GM04503 (cell line): ENCODE measurements at regions not wholly inside any gene's neighbourhood (a gene's known extent, or its start where the extent isn't known, plus 50 kb on each side); places are given as distances from the start of the nearest gene placed in this dataset.
A peak's percentile ranks its signal among the peaks of the same experiment; 100 is the strongest.

Source experiments
- DNase-seq: peaks from one replicate; pipeline ENCODE4 v3.0.0-alpha.2; 2012; ENCODE audit warnings: low read depth

DNA sequence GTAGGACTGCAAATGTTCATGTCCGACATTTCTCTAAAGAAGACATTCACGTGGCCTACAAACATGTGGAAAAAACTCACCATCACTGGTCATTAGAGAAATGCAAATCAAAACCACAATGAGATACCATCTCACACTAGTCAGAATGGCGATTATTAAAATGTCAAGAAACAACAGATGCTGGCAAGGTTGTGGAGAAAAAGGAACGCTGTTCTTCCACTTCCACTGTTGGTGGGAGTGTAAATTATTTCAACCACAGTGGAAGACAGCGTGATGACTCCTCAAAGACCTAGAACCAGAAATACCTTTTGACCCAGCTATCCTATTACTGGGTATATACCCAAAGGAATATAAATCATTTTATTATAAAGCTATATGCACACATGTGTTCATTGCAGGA, 253.9 kb upstream of the UBASH3B start:
- DNase-seq: peak; percentile 1

DNA sequence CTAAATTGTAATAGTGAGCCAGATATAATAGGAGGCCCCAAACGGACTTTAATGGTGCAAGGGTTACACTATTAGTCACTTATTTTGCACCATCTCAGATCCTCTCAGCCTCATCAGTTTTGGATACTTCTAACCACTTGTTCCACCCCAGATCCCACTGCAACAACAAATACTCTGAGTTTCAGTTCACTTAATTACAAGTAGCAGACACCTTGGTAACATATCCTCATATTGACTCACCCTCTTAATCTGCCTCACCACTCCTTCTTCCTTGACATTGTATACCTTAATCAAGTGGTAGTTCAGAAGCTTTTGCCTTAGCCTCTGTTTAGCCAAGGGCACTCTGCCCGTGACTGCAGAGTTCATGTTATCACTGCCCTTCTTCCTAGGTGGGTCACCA, 256.1 kb upstream of the UBASH3B start:
- no peak for DNase-seq

DNA sequence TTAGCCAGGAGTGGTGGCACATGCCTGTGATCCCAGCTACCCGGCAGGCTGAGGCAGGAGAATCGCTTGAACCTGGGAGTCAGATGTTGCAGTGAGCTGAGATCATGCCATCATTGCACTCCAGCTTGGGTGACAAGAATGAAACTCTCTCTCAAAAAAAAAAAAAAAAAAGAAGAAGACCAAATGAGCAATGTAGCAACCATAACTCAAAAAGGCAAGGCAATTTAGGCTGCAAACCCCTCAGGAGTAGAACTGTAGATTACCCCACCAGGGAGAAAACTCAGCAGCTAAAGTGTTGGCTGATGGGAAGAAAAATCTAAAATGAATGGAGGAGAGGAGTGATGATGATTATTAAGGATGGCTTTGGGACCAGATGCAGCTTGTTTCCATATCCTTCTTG, 256.7 kb upstream of the UBASH3B start:
- DNase-seq: no peak

DNA sequence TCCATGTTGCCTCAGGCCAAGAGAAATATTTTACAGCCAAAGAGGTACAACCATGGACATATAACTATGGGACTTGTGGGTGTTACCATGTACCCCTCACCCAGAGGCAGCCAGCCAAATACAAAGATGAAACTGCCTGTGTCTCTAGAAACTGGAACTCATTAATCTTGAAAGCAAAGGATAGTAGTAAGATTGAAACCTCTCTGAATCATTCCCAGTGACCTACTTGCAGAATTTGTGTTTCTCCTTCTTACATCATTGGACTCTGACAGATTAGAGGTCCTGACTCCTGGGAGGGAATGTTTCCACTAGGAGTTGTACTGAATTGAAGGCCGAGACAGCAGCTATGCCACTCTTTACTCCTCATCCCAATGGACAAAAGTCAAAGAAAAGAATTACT, 257.4 kb upstream of the UBASH3B start:
- DNase-seq: no peak

DNA sequence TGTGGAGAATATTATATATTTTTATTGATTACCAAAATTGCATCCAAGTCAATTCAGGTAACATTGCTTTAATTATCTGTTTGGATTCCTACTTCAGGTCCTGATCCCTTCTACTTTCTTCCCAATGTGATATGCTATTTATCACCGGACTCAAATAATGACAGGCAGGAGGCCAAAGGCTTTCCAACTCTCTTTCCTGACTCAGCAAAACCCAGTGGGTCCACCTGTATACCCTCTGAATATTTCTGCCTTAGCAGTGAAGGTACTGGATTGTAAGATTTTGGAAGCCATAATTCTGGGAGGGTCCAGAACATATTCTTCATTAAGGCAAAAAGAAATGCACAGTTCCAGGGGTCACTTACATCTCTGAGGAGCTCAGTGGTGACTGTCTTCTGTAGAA, 260.2 kb upstream of the UBASH3B start:
- no peak for DNase-seq

DNA sequence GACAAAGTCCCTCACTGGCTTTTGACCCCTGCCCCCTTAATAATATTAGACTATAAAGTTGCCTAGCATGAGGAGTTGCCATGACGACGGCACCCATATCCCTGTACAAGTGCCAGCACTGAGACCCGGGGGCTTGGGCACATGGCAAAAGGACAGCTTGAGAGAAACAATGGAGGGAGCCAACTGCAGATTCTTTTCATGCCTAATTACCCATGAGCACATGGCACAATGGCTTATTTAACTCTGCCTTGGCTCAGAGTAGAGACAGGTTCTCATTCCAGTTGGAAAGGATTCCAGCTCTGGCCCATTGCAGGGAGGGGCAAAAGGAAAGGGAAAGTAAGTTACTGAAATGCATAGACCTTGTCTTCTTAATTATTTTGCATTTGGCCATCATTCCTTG, 261.2 kb upstream of the UBASH3B start:
- no peak for DNase-seq

DNA sequence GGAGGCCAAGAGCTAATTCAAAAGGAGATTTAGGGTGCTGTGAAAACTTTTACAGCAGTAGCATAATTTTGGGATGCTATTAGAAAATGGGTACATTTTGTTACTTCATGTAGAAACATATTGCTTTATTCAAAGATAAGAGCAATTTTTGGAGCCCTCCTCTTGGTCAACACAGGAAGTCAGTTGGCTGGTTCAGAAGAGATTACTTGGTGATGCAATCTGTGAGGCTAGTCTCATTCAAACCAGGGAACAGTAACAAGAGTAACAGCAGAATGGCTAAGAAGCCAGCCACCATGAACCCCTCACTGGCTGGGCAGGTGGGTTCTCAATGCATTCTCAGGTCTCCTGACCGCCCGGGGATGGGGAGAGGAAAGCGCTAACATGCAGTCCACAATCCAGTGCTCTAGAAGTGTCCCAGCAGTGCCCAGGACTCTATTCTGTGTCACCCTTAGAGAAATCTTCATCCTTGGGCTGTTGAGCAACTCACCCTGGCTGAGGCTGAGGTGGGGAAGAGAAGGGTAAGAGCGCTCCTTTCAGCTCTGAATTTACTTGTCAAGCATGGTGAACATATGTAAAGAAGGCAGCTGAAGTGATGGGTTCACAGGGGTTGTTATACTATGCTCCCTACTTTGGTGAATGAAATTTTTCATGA, 262.2 kb upstream of the UBASH3B start:
- DNase-seq: no peak

DNA sequence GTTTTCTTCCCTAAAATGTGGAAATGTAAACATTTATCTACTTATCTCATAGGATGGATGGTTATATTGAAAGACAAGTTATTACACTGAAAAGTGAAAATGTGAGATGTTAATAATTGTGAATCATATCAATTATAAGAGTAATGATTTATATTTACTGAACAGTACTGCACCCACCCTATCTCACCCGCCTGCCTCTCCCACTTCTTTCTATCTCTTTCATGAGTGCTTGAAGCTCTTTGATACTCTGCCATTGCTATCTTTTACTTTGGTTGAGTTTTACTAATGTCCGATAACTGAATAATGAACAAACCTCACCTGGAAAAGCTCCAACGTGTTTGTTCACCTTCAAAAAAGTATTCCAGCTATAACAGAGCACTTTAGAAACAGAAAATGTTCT, 263.0 kb upstream of the UBASH3B start:
- no peak for DNase-seq

DNA sequence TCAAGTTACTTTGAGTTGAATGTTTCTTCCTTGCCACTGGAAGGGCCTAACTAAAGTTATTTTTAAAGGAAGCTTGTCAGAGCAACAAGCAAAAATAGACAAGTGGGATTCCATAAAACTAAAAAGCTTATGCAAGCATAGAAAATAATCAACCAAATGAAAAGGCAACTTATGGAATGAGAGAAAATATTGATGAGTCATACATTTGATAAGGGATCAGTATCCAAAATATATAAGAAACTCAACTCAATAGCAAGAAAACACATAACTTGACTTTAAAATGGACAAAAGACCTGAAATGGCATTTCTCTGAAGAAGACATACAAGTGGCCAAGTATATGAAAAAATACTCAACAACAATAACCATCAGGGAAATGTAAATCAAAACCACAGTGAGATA, 264.5 kb upstream of the UBASH3B start:
- DNase-seq: no peak

DNA sequence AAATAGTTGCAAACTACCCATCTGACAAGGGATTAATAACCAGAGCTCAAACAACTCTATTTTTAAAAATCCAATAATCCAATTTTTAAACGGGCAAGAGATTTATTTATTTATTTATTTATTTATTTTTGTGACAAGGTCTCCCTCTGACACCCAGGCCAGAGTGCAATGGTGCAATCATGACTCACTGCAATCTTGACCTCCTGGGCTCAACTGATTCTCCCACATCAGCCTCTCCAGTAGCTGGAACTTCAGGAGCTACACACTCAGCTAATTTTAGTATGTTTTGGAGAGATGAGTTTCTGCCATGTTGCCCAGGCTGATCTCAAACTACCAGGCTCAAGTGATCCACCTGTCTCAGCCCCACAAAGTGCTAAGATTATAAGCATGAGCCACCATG, 267.2 kb upstream of the BLID start:
- DNase-seq: no peak

DNA sequence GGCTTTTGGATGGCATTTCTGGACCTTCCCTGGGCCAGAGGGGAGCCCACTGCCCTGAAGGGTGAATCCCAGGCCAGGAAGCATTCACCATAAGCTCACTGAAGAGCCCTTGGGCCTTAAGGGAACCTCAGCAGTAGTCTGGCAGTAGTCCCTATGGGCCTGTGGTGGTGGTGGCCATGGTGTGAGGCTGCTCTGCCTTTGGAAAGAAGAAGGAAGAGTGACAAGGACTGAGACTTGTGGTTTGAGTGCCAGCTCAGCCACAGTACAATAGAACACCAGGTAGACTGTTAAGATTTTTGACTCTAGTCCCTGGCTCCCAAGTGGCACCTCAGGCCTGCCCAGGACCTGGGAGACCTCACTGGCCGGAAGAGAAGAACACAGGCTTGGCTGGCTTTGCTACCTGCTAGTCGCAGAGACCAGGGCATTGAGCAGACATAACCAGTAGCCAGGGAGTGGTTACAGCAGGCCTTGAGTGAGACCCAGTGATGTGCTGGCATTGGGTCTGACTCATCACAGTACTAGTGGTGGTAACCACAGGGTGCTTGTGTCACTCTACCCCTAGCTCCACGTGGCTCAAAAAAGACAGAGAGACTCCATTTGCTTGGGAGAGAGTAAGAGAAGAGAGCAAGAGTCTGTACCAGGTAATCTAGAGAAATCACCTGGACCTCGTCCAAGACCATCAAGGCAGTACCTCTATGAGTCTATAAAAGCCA, 259.8 kb upstream of the BLID start:
- no peak for DNase-seq

DNA sequence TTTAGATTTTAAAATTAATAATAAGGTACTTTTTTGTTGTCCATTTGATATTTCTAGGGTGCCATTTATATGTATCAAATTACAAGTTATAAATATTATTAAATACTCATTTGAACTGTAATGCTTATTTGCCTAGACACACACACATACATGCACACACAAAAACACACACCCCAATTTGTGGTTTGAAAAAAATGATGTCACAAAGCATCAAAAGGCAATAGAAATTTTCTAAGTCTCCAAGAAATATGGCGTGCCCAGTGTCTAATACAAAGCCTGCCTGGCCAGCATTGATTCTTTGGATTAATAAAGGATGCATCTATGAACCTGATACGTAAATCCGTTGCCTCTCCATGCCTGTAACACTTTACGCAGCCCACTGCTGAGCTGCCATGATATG, 252.8 kb upstream of the BLID start:
- no peak for DNase-seq

DNA sequence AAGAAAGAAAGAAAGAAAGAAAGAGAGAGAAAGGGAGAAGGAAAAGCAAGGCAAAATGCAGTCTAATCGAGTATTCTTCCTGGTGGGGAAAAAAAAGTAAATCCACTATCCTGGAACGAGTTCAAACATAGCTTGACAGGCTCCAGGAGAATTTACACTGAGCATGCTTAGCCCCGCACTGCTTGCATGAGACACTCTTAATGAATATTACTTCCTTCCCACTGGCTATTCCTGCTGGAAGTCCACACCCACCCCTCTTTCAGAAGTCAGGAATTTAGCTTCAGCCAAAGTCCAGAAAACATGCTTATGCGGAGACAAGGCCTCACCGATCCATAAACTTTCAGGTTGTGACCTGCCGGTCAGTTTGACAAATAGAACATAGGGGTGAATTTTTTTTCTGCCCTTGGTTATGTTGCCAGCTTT, 251.8 kb upstream of the BLID start:
- peak; percentile 11 for DNase-seq

DNA sequence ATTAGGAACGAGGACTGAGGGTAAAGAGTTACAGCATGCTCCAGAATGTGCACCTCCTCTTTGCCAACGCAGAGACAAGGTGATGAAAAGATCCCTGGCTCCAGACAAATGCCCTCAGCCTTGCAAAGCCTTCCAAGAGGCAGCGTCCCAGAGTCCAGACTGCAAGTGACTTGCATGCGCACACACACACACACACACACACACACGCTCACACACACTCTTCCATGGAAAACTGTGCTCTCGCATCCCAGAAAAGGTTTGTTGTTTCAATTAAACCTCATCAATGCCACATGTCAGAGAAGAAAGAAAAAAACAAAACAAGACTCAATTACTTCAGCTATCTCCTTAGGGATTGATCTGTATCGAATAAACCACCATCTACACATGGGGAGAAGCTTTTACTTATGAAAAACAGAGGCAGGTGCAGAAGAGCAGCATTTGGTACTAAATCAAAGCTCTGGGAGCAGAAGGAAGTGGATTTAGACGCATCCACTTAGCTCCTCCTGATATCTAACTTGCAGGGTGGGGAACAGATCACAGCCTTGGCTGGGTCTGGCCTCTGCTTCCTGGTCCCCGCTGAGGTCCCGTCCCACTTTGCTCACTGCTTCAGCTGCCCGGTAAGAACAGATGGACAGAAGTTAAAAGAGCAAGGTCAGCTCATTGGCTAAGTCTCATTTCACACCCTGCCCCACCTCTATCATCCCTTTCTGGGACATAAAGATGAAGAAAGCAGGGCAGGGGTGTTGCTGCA, 249.8 kb upstream of the BLID start:
- no peak for DNase-seq

DNA sequence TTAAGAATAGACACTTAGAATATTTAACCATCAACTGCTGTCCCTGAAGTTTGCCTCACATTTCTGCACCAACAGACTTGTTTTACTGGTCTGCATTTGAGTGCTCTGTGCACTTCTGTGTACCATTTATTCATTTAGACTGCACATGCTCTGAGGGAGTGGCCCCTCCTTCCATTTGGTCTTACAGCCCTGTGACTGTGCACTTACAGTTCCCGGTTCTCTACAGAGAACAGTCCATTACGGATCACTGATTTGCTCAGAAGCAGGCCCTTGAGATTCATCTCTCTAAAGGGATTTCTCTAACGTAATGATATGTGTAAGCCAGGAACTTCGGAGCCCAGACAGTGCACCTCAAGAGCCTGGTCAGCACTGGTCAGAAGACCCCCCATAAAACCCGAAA, 247.3 kb upstream of the BLID start:
- DNase-seq: no peak

DNA sequence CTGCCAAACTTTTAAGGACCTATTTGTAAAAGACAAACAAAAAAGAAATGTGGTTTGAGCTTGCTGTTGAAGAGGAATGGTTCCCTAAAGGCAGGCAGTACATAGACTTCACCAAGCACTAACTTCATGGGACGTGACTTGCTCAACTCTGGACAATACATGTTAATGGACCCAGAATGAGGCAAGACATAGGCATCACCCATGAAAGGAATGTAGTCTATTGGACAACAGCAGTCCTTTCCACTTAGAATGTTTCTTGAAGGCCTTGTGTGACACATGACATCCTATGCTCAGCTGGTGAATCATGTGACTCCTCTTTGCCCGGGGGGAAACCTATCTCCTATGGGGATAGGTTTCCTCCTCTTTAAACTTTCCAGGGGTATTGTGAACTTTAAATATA, 246.4 kb upstream of the BLID start:
- no peak for DNase-seq

DNA sequence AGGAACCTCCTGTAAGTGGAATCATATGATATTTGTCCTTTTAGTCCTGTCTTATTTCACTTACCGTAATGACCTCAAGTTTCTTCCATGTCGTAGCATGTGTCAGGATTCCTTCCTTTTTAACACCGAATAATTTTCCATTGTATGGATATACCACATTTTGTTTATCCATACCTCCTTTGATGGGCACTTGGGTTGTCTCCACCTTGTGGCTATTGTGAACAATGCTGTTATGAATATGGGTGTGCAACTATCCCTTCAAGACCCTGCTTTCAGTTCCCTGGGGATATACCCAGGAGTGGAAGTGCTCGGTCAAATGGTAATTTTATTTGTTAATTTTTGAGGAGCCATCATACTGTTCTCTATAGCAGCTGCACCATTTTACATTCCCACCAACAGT, 244.9 kb upstream of the BLID start:
- DNase-seq: no peak

DNA sequence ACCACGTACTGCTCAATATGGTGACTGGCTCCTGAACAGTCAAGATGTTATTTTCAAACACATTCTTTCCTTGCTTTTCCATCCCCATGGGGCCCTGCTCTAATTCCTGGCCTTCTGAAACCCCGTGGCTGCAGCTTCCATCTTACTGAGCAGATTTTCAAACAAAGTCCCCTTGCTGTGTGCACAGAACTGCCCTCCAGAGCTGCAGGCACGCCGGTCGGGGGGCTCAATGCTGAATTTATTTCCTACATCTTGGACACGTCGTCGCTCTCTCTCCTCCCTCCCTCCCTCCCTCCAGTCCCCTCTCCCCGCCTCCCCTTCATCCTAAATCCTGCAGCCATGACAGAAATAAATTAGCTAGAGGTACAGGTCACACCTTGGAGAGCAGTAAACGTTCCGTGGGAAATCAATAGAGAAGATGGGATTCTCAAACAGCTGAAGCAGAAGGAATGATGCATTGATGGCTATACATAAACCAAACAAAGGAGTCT, 243.1 kb upstream of the BLID start:
- no peak for DNase-seq

DNA sequence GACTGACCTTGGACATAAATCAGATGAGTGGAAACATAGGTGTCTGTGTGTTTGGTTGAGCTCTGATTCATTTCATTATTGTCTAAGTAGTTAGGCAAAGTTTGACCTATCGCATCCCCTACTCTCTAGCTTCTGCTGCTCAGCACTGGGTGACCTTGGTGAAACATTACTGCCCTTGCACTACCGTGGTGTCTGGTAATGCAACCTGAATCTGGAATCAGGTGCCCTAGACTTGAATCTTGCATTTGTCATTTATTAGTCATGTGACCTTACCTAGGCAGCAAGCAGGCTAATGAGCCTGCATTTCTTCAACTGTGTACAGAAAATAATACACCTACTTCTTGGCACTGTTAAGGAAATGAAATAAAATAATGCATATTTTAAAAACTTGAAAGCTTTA, 242.3 kb upstream of the BLID start:
- DNase-seq: no peak

DNA sequence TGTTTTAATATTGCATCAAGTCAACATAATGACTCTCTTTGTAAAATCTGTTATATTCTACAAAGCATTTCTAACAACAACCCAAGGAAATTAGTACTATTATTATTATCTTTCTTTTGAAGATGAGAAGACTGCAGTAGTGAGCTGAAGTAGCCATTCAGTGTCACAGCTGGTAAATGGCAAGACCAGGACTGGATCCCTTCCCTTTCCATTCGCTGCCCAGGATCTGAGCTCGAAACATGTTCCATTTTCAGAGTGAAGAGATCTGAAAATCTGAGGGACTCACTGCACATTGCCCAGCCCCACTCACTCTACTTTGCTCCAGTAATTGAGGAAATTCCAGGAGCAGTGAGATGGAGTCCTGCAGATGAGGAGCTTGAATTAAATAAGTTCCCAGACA, 240.0 kb upstream of the BLID start:
- DNase-seq: no peak

DNA sequence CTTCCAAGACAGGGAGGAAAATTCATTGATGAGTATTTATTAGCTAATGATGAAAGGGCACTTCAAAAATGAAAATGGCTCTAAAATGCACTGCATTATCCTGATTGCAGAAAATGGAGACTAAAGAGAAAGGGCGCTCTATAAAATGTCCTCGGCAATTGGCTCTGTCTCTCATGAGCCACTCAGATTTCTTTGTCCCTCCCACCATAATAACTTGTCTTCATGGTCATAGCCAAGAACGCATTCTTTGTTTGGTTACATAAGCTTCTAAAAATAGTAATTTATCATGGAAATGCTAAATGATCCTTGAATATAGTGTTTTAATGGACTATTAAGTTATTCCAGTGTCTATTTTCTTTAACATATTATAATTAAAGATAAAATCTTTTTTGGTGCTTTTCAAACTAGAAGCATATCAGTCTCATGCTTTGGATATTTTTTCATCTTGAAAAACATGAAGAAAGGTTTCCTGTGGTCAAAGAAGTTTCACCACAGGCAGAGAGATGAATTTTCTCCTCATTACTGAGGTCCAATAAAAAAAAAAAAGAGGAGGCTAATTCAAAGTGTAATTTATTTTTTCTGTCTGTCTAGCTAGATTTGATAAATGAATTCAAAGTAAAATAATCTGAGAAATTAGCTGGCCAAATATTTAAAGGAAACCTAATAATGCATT, 238.1 kb upstream of the BLID start:
- DNase-seq: peak; percentile 2

DNA sequence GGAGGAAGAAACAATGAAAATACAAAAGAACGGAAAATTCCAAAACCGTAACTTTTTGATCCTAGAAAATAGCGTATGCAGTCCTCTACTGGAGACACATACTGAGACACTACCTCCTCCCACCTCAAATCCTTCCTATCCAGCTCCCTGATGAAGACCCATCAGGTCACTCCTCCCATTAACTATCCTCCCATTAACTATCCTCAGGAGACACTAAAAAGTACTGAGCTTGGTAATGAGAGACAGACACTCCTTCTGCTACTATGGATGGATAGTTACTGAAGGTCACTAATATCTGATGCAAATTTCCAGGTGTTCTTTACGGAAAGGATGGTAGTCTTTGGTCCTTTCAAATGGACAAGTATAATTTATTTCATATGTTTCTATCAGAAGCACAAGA, 237.5 kb upstream of the BLID start:
- DNase-seq: no peak
